ENCODE measurements at regions not wholly inside any gene's neighbourhood (a gene's known extent, or its start where the extent isn't known, plus 50 kb on each side); places are given as distances from the start of the nearest gene placed in this dataset.

GRCh38 chr1:108072776-108073175 lies 107.8 kb upstream of the VAV3 start:
- TF ChIP-seq POLR2A (IDR thresholded peaks at IDR 0.05): no peak
- TF ChIP-seq, protein P1, sequence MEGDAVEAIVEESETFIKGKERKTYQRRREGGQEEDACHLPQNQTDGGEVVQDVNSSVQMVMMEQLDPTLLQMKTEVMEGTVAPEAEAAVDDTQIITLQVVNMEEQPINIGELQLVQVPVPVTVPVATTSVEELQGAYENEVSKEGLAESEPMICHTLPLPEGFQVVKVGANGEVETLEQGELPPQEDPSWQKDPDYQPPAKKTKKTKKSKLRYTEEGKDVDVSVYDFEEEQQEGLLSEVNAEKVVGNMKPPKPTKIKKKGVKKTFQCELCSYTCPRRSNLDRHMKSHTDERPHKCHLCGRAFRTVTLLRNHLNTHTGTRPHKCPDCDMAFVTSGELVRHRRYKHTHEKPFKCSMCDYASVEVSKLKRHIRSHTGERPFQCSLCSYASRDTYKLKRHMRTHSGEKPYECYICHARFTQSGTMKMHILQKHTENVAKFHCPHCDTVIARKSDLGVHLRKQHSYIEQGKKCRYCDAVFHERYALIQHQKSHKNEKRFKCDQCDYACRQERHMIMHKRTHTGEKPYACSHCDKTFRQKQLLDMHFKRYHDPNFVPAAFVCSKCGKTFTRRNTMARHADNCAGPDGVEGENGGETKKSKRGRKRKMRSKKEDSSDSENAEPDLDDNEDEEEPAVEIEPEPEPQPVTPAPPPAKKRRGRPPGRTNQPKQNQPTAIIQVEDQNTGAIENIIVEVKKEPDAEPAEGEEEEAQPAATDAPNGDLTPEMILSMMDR (IDR thresholded peaks at IDR 0.05 in 8 of 11, conservative IDR thresholded peaks at IDR 0.05 in 3 of 11): no peak
